Heart right ventricle (tissue), 16 donors: ENCODE measurements at regions not wholly inside any gene's neighbourhood (a gene's known extent, or its start where the extent isn't known, plus 50 kb on each side); places are given as distances from the start of the nearest gene placed in this dataset.

Experiments
- ATAC-seq, 8 donors: fragments of 200-7000 bp; cut with Tn5 transposase; one replicate each; pipeline ENCODE4 v1.9.1; 2020; ENCODE audit warnings: mild to moderate bottlenecking in 8 of 8, moderate library complexity in 8 of 8, moderate number of reproducible peaks in 1 of 8
- DNase-seq, 2 donors: peaks; one replicate each; pipeline ENCODE4 v3.0.0-alpha.2; 2020
- H3K27ac ChIP-seq, 10 donors: fragments of 200-600 bp; sonication (generic) in 2 of 10; one replicate each; pipeline versions ENCODE4 v1.5.0 to v1.8.0; 2020 to 2022; ENCODE audit warnings: mild to moderate bottlenecking in 3 of 10
- H3K27me3 ChIP-seq, 7 donors: fragments of 200-600 bp; one replicate each; pipeline ENCODE4 v1.8.0; 2021 to 2022; ENCODE audit warnings: mild to moderate bottlenecking in 2 of 7
- H3K36me3 ChIP-seq, 9 donors: fragments of 200-600 bp; sonication (generic) in 1 of 9; one replicate each; pipeline versions ENCODE4 v1.5.0 to v1.8.0; 2020 to 2022; ENCODE audit warnings: mild to moderate bottlenecking in 2 of 9
- H3K4me1 ChIP-seq, 9 donors: fragments of 200-600 bp; sonication (generic) in 1 of 9; one replicate each; pipeline versions ENCODE4 v1.5.0 to v1.8.0; 2020 to 2022; ENCODE audit warnings: mild to moderate bottlenecking in 4 of 9
- H3K4me3 ChIP-seq, 10 donors: fragments of 200-600 bp; sonication (generic) in 2 of 10; one replicate each; pipeline versions ENCODE4 v1.5.0 to v1.8.0; 2020 to 2022; ENCODE audit warnings: mild to moderate bottlenecking in 7 of 10, moderate library complexity in 2 of 10
- H3K9me3 ChIP-seq, 11 donors: fragments of 200-600 bp in 10 of 11; sonication (generic) in 2 of 11; one replicate each; pipeline versions ENCODE4 v1.5.0 to v1.8.0; 2013 to 2022; ENCODE audit warnings: mild to moderate bottlenecking in 2 of 11, control low read depth in 1 of 11, moderate library complexity in 1 of 11
- CTCF ChIP-seq, 9 donors: fragments of 200-600 bp; sonication (generic) in 2 of 9; IDR thresholded peaks; one replicate each; pipeline versions ENCODE4 v1.5.0 to v1.8.0; 2021 to 2022; ENCODE audit warnings: antibody characterized with exemption in 9 of 9, mild to moderate bottlenecking in 5 of 9, moderate library complexity in 1 of 9
- WGBS, 2 donors: extraction: QIAGEN DNeasy Blood & Tissue Kit; methylation state at CpG; one replicate each; pipeline ENCODE4 v1.1.7; 2013; ENCODE audit warnings: inconsistent platforms in 1 of 2; 5-methylcytosine and 5-hydroxymethylcytosine counted together
- intact Hi-C, 10 donors: fragments of 100-400 bp; cut with DNase I; formaldehyde crosslinking; loops; one replicate each; pipeline versions ENCODE4 v1.11.1 to v1.14.2; 2022
- donor health status: Arrhythmogenic right ventricular cardiomyopathy.
- donor health status: ischemic (EF 13 %, LVEDD 7.1; RV severe dilation, severe dysfunction).
- donor health status: healthy with polysubstance abuse.
- donor health status: DM: no; HTN: yes; CAD: no.
- donor health status: DM: no; HTN: no; CAD: no.
- donor health status: ischemic (EF 25% LVEDD 6.9; RV normal size, moderate dysfunction).
- donor health status: ischemic (EF 25% LVEDD 5.7; RV mildly dilated, moderate dysfunction).
- donor health status: healthy.
- donor health status: DM: yes; HTN: yes; CAD: no.
- donor health status: Ischemic cardiomyopathy.
- donor health status: ischemic (EF 35%, LVEDD 5.7; RV mildly dilated, moderate dysfunction).
- donor health status: nonischemic (EF 11% LVEDD 7.7; RV severe dilation, severe dysfunction).
- donor health status: DM: yes; HTN: yes; CAD: no.
- donor health status: PGD.
- donor health status: ischemic (EF 29% LVEDD 5.4; RV normal size, mild dysfunction).
- donor health status: nonischemic (EF 23%, LVEDD 6.1; RV moderate dilation, normal function).

- Histone ChIP-seq H3K4me1 (peaks cover 0 to 5% (median 0%) of the 10 kb centered on the region in 9 donors), H3K27me3 (no peaks in the 10 kb centered on the region), H3K36me3 (no peaks in the 10 kb centered on the region), H3K9me3 (no peaks in the 10 kb centered on the region), H3K27ac (no peak overlapping the region), H3K4me3 (no peak overlapping the region)
- TF ChIP-seq CTCF (IDR thresholded peaks at IDR 0.05) = no peak
- DNase-seq (no peak), ATAC-seq (no peak)
- 58 to 75% methylated on average over 1 of the region's 1 CpG for WGBS, 2 donors
- intact Hi-C loops = no loop called here
These were observed 187.5 kb downstream of the TANC2 start for GRCh38 chr17:63153488-63153887.

GRCh38 chr17:63154586-63155244, 188.7 kb downstream of the TANC2 start:
- H3K27me3 ChIP-seq = no peaks in the 10 kb centered on the region
- no peaks in the 10 kb centered on the region for H3K9me3 ChIP-seq
- H3K4me1 ChIP-seq = peaks cover 0 to 5% (median 0%) of the 10 kb centered on the region in 9 donors
- no peak overlapping the region for H3K27ac ChIP-seq
- no peak for TF ChIP-seq CTCF (IDR thresholded peaks at IDR 0.05)
- intact Hi-C loops = no loop called here
- WGBS, 2 donors = 91 to 97% methylated on average over 1 of the region's 1 CpG
- no peak for DNase-seq
- no peak for ATAC-seq
- no peak overlapping the region for H3K4me3 ChIP-seq
- no peaks in the 10 kb centered on the region for H3K36me3 ChIP-seq

GRCh38 chr17:63156986-63157385, 191.0 kb downstream of the TANC2 start:
- ATAC-seq = no peak

GRCh38 chr17:63162406-63163157, 196.5 kb downstream of the TANC2 start:
- ATAC-seq = no peak
- Histone ChIP-seq H3K4me1 (no peaks in the 10 kb centered on the region), H3K36me3 (no peaks in the 10 kb centered on the region), H3K9me3 (no peaks in the 10 kb centered on the region), H3K4me3 (no peak overlapping the region), H3K27me3 (no peaks in the 10 kb centered on the region), H3K27ac (no peak overlapping the region)
- TF ChIP-seq CTCF (IDR thresholded peaks at IDR 0.05) = no peak
- no peak for DNase-seq
- intact Hi-C loops = no loop called here
- WGBS, 2 donors = 88 to 91% methylated on average over 5 of the region's 5 CpGs

More at GRCh38 chr17:63156986-63157385, 191.0 kb downstream of the TANC2 start:
- H3K36me3 ChIP-seq = no peaks in the 10 kb centered on the region
- DNase-seq = no peak
- intact Hi-C loops = no loop called here
- WGBS, 2 donors = 85 to 88% methylated on average over 1 of the region's 1 CpG
- no peak overlapping the region for H3K27ac ChIP-seq
- H3K27me3 ChIP-seq = no peaks in the 10 kb centered on the region
- no peak overlapping the region for H3K4me3 ChIP-seq
- TF ChIP-seq CTCF (IDR thresholded peaks at IDR 0.05) = no peak
- no peaks in the 10 kb centered on the region for H3K9me3 ChIP-seq
- peaks cover 0 to 5% (median 0%) of the 10 kb centered on the region in 9 donors for H3K4me1 ChIP-seq
